HG02678 (cell line): ENCODE measurements at regions not wholly inside any gene's neighbourhood (a gene's known extent, or its start where the extent isn't known, plus 50 kb on each side); places are given as distances from the start of the nearest gene placed in this dataset.

Source experiments
- ATAC-seq: cut with Tn5 transposase; IDR thresholded peaks from one replicate; pipeline ENCODE4 v1.9.1; 2021; ENCODE audit warnings: mild to moderate bottlenecking, moderate library complexity; ENCODE audit not compliant: unreplicated experiment

DNA sequence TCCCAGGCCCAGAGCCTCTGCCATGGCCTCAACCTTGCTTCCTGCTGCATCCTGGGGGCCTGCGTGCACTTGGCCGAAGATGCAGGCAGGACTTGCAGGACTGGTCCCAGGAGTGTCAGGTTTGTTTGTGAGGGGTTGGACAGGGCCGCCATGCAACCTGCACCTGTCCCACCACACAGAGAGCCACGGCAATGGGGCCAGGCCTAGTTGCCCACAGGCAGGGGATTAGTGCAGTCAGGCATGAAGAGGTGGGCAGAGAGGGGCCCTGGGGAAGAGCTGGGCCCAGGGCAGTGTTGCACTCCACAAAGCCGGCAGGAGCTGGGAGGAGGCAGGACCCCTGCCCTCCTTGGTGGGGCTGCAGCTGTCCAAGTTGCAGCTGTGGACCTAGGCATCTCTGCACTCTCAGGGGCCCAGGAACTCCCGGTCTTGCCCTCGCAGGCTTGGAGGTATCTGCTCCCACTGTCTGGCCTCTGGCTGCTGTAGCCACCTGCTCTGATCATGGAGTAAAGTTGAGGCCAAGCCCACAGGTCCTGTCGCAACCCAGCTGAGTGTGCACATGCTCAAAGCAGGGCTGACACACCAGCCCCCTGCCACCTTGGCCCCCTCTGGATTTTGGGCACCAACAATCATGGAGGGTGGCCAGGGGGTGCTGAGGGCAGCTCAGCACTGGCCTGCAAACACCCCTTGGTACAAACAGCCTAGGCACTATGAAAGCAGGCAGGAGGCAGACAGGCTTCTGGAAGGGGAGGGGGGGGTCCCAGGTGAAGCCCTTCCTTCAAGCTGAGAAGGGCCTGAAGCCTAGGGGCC lies 190.4 kb upstream of the PCDH10 start:
- no peak for ATAC-seq

DNA sequence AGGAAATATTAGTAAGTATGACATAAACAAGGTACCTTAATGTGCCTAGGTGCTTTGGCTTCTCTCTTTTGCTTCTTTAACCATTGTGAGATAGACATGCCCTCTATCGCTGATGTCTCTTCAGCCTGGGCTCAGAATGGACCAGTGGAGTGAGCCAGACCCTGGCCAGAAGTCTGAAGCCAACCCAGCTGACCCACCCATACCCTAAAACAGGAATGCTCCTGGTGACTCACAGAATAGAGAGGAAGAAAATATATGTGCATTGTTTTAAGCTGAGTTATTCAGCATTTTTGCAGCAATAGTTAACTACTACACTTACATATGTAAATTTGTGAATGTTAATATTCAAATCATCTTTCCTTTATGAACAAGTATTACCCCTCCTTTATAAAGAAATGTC lies 167.5 kb upstream of the PCDH10 start:
- ATAC-seq = no peak

DNA sequence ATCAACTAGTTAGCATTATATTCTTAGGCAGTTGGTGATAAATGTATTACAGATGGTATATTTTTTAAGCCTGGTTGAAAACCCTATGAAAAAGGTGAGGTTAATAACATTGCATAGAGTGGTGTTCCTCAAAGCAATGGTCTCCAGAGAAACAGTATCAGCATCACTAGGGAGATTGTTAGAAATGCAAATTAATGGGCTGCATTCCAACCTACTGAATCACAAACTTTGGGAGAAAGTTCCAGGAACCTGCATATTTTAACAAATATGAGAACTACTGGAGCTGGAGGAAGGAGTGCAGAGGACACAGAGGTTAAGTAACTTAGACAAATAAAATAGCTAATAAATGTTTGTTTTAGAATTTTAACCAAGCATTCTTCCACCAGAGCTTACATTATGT lies 166.9 kb upstream of the PCDH10 start:
- no peak for ATAC-seq

DNA sequence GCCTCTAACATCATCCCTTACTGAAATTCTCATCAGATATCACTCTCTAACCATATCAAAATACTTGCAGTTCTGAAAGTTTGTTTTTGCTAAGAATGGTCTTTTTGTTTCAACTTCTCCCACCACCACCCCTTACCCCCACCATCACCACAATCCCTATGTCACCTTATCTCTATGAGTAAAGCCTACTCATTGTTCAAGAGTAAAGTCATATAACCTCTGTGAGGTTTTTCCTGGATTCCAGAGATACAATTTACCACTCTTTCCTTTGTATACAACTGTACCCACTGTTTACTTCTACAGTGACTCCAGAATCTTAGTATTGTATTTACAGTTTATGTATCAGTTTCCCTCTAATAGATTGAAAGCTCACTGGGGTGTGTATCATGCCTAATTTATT lies 158.0 kb upstream of the PCDH10 start:
- no peak for ATAC-seq

DNA sequence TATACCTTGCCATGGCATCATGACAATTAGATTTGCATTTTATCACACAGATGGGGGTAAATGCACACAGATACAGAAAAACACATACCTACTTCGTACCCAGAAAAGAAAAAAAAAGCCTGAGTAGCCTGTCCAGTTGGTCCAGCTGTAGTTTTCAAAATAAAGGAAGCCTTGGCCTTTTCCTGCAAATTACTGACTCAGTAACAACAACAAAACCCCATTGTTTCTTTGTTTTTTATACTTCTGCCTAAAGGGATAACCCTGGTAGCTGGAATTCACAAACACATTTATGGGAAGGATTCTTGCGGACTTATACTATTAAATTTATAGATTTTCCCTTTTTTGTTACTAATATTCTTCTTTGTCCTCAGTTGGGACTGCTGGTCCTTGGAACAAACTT lies 156.4 kb upstream of the PCDH10 start:
- no peak for ATAC-seq

DNA sequence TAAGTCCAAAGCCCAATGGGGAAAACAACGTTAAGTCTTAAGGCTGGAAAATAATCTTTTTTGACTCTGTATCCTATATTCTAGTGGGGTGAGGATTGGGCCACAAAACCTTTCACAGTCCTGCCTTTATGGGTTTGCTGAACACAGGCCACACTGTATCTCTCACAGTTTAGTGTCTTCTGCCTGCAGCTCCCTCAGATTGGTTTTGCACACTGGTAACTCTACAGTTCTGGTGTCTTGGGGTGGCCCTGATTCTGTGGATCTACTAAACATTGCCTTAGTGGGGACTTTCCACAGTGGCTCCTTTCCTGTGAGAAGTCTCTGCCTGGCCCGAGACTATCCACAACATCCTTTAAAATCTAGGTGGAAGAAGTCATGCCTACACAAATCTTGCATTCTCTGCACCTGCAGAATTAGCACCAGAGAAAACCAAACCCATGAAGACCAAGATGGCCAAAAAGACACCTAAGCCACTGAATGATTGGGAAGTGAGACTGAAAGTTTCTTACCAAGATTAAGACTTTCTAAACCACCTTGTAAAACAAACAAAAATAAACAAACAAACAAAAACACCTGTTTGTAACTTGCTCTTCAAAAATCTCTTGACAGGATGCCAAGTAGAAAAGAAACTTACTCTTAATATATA lies 150.4 kb upstream of the PCDH10 start:
- no peak for ATAC-seq

DNA sequence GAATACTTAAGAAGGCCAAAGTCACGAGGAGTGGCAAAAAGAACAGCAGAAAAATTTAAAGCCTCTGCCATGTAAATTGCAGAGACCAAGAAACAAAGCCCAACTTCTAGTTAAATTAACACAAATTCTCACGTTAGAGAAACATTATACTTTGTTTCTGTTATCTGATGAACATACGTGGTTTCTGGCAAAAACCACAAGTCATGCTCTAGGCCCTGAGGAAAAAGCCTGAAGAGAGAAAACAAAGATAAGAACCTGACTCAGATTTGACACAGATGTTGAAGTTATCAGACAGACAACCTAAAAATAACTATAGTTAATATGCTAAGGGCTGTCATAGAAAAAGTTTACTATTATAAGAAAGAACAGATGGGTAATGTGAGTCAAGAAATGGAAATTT lies 149.1 kb upstream of the PCDH10 start:
- ATAC-seq = no peak

DNA sequence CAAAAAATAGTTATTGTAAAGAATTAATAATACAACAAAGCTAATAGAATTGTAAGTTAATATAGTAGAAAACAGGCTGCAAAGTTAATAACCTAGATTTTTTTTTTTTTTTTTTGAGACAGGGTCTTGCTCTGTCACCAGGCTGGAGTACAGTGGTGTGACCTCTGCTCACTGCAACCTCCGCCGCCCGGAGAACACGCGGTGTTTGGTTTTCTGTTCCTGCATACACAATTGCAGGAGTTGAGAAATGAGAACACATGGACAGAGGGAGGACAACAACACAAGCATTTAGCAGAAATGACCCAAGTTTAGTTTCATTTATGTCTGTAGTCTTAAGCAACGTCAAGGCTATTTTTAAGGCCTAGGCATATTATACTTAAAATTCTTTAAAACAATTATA lies 145.9 kb upstream of the PCDH10 start:
- no peak for ATAC-seq

DNA sequence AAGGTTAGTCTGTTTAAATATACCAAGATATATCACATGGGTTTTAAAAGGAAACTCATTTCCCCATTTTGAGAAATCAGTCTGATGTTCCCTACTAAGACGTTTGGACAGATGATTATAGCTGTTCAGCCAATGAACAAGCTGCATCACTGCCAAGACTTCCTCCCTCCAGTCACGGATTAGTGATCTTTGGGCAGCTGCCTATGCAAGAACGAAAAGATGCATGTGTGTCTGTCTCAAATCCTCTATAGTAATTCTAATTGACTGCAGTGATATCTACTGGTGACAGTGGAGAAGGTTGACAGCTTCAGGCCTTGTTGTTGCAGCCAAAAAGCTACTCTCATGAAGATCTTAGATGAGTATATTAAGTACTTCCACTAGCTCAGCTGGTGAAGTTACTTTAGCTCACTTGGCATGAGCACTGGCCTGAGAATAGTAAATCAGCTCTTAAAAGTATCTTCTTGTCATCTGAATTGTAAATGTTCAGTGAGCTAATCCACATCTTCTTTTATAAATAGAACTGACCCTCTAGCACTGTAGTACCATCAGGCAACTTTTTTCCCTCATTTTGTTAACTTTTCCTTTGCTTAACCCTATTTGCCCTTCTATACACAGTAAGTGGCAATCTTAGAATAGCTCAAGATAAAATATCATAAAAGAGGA lies 134.5 kb upstream of the PCDH10 start:
- no peak for ATAC-seq

DNA sequence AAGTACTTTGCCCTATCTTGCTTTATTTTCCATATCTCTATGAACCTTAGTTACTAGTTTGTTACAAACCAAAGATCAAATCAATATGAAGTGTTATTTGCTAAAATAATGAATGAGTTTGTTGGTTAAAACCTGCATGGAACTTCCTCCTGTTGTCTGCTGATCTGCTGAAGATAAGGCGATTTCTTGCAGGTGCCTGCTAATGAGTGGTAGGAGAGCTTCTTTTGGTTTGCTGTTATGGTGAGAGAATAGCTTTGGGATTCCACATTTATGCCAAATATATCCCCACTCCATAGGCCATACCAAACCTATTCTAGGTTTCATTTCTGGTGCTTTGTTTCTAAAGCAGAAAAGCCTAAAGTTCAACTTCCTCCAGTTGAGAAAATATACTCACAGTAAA lies 103.8 kb upstream of the PCDH10 start:
- ATAC-seq = no peak

DNA sequence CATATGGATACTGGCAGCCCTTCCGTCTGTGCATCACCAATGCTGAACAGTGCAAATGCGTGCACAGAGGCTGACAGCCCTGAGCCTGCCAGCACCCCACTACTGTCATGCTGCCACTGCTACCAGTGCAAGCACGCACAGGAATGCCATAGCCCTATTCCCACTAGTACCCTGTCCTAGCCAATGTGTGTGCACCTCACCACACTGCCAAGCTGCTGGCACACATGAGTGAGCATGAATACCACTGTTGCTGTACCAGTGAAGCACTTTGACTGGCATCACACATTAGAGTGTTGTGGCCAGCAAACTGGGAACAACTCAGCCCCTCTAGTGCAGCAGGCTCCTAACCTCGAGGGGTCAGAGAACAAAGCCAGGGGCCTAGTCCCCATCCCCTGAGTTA lies 102.9 kb upstream of the PCDH10 start:
- no peak for ATAC-seq

DNA sequence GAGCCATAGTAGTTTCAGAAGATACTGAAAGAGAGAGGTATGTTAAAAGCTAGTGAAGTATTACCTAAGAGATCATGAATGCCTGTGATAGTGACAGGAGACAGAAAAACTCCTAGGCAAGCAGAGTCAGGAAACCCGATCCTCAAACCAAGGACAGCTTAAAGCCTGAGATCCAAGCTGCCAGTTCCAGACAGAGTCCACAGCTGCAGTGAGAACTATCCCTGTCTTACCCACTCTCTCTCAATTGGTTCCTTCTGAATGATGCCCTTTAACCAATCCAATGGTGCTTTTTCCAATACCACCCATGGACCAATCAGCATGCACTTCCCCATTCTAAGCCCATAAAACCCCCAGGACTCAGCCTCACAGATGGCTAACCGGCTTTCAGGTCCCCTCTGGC lies 90.4 kb upstream of the PCDH10 start:
- no peak for ATAC-seq

DNA sequence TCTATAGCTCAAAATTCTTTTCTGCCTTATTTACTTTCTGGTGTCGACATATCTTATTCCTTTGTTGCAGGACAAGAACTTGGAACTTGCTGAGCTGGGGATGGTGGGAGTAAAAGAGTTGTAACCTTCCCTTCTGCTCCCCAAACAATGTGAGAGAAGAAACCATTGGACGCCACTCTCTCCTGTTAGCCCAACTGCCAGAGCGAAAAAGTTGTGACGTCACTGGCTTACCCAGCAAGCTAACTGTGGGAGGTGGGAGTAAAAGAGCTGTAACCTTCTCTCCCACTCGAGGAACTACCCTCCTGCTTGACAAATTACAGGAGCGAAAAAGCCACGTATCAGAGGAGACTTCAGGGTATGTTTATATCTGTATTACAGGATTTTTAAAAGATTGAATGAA lies 90.0 kb upstream of the PCDH10 start:
- no peak for ATAC-seq

DNA sequence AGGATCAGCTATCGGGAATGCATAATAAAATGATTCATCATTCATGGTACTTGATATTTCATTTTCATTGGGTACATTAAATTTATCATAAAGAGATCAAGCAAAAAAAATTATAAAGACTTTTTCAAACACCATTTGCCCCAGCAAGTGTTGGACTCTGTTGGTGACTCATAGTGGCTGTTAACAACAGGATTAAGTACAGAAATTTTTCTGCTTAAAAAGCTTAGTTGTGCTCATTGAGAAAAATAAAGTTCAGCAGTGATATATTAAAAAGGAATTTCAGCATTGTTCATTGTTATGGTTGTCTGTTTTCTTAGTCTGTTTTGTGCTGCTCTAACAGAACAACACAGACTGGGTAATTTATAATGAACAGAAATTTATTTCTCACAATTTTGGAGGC lies 86.2 kb upstream of the PCDH10 start:
- no peak for ATAC-seq

DNA sequence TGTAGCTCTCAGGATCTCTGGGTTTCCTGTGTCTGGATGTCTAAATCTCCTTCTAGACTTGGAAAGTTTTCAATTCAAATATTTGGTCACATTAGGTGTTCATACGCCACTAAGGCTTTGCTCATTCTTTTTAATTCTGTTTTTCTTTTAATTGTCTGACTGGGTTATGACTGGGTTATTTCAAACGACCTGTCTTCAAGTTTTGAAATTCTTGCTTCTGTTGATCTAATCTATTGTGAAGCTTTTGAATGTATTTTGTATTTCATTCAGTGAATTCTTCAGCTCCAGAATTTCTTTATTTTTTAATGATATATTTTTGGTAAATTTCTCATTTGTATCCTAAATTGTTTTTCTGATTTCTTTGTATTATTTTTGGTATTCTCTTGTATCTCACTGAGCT lies 81.0 kb upstream of the PCDH10 start:
- ATAC-seq = no peak

DNA sequence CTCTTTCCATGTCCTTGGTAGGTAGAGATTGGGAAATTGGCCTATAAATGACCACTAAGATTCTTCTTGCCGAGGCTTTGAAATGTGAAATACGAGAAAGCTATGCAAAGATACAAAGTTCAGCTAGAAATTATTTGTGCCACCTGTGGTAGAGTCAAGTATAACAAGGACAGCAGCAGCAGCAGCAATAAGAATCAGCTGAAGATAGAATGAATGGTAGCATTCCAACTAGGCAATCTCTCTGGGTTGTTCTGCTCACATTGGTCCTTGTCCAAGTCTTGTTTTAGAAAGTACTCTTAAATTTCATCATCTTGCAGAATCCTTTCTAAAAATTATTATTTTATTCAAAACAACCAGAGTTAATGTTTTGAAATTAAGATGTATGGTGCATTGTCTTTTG lies 67.8 kb upstream of the PCDH10 start:
- no peak for ATAC-seq

DNA sequence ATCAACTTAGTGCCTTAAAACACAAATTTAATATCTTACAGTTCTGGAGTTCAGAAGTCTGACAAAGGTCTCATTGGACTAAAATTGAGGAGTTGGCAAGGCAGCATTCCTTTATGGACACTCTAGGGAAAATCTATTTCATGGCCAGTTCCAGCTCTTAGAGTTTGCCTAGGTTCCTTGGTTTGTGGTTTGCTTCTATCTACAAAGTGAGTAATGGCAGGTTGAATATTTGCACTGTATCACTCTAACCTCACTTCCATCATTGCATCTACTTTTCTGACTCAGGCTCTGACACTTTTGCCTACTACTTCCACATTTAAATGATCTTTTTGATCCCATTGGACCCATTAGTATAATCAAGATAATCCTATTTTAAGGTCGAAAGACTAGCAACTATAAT lies 64.7 kb upstream of the PCDH10 start:
- no peak for ATAC-seq

DNA sequence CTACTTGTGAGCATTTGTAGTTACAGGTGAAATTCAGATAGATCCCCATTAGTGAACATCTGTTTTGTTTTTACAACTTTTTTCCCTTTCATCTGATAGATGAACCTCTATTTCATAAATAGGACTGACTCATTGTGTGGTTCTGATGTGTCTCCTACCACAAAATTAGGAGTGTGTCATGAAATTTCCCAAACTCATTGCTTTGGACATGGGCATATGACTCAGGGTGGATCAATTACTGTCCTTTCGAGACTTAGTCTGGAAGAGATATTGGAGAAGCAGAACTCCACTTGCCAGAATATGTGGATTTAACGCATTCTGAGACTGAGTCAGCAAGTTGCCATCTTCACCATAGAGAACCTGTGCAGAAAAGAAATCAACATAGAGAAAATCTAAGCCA lies 53.5 kb upstream of the PCDH10 start:
- ATAC-seq = no peak

DNA sequence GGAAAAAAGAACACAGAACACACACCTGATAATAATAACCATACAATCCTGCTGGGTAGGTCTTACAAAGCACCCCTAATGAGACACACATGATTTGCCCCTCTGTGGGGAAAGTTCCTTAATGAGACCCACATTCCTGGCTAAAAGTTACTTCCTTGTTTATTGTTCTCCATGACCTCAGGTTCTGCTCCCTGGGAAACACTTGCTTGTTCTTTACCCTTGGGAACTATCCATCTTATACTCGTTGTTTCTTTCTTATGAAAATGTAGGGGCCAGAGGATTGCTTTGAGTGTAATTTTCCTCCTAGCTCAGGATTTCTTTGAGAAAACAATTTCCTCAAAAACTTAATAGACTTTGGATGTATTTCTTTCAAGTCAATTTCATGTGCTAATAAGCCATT lies 52.1 kb upstream of the PCDH10 start:
- ATAC-seq = no peak
